ENCODE measurements at regions not wholly inside any gene's neighbourhood (a gene's known extent, or its start where the extent isn't known, plus 50 kb on each side); places are given as distances from the start of the nearest gene placed in this dataset.

GRCh38 chr5:104189031-104189430, 626.4 kb upstream of the NUDT12 start:
- DNase-seq (ENCODE audit: low read depth, low spot score) = no peak
- ChIA-PET RAD21 (ENCODE audit: low non-redundant PET in 1 of 2, low total read pairs in 2 of 2, uncharacterized antibody in 2 of 2, unreplicated experiment in 2 of 2) (no interaction called here), CTCF (interaction anchor here (1.2 kb wide), 1 partner anchor 10 kb away, joined by 3 read pairs; no protein-coding TSS in a partner anchor), POLR2A (no interaction called here)
- intact Hi-C loops (cut with micrococcal nuclease) = no loop called here
- Histone ChIP-seq H3K4me3 (replicated peaks in 1 of 2; ENCODE audit: low read depth in 1 of 2, low read length in 2 of 2) (no peak overlapping the region), H3K4me1 (ENCODE audit: control insufficient read depth in 1 of 2, insufficient read depth in 2 of 2, low read length in 2 of 2) (0 out of 4 replicates have a peak, but pooled peaks cover 0 to 4% of the 10 kb centered on the region in 2 experiments), H4K20me1 (ENCODE audit: insufficient read depth) (no peaks in the 10 kb centered on the region), H3K9ac (ENCODE audit: low read length) (no peak overlapping the region), H3K27ac (ENCODE audit: low read depth, low read length) (no peak overlapping the region), H3K4me2 (ENCODE audit: low read length) (no peak overlapping the region), H3K27me3 (ENCODE audit: insufficient read depth, low read length) (no peaks in the 10 kb centered on the region), H2AFZ (ENCODE audit: low read depth, low read length, poor library complexity, severe bottlenecking) (no peak overlapping the region), H3K9me2 (ENCODE audit: insufficient read depth) (no peaks in the 10 kb centered on the region), H3K9me3 (ENCODE audit: control insufficient read depth in 1 of 2, insufficient read depth in 1 of 2, low read depth in 1 of 2, low read length in 2 of 2) (peaks cover 10 to 14% of the 10 kb centered on the region in 2 experiments; a peak in 2 of 4 replicates), H3K36me3 (ENCODE audit: control insufficient read depth in 1 of 2, insufficient read depth in 2 of 2, low read length in 2 of 2) (no peaks in the 10 kb centered on the region), H3K79me2 (ENCODE audit: insufficient read depth, low read length) (no peaks in the 10 kb centered on the region)
- BruUV-seq (replicated peaks) = no TSS peak
- TF ChIP-seq YY1 (IDR thresholded peaks at IDR 0.05; ENCODE audit: extremely low read depth, insufficient replicate concordance, low read depth, low read length) (no peak), ZBTB33 (IDR thresholded peaks at IDR 0.05; ENCODE audit: extremely low read depth, insufficient replicate concordance, low read length) (no peak), JUND (IDR thresholded peaks at IDR 0.05) (no peak), SRF (IDR thresholded peaks at IDR 0.05; ENCODE audit: low read depth) (no peak), ELF1 (IDR thresholded peaks at IDR 0.05; ENCODE audit: borderline replicate concordance, low read depth) (no peak), MAX (IDR thresholded peaks at IDR 0.05) (no peak), FOSL1 (IDR thresholded peaks at IDR 0.05; ENCODE audit: low read depth) (no peak), EZH2phosphoT487 (IDR thresholded peaks at IDR 0.05; ENCODE audit: borderline replicate concordance) (no peak), EGR1 (IDR thresholded peaks at IDR 0.05; ENCODE audit: low read depth) (no peak), SIN3A (IDR thresholded peaks at IDR 0.05; ENCODE audit: low read depth) (no peak), ZFX (IDR thresholded peaks at IDR 0.05) (no peak), ZNF274 (IDR thresholded peaks at IDR 0.05; ENCODE audit: low read depth, low read length) (no peak), POLR2AphosphoS5 (IDR thresholded peaks at IDR 0.05; ENCODE audit: low read depth, low read length) (no peak), RAD21 (IDR thresholded peaks at IDR 0.05; ENCODE audit: low read depth) (no peak), POLR2A (IDR thresholded peaks at IDR 0.05; ENCODE audit: borderline replicate concordance, extremely low read depth, insufficient read depth, insufficient read length) (no peak), EZH2 (IDR thresholded peaks at IDR 0.05) (no peak)
- TF ChIP-seq, protein P1, sequence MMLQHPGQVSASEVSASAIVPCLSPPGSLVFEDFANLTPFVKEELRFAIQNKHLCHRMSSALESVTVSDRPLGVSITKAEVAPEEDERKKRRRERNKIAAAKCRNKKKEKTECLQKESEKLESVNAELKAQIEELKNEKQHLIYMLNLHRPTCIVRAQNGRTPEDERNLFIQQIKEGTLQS (IDR thresholded peaks at IDR 0.05) = no peak
- ATAC-seq = no peak

Data from HCT116 (cell line).